ENCODE measurements at regions not wholly inside any gene's neighbourhood (a gene's known extent, or its start where the extent isn't known, plus 50 kb on each side); places are given as distances from the start of the nearest gene placed in this dataset.

DNA sequence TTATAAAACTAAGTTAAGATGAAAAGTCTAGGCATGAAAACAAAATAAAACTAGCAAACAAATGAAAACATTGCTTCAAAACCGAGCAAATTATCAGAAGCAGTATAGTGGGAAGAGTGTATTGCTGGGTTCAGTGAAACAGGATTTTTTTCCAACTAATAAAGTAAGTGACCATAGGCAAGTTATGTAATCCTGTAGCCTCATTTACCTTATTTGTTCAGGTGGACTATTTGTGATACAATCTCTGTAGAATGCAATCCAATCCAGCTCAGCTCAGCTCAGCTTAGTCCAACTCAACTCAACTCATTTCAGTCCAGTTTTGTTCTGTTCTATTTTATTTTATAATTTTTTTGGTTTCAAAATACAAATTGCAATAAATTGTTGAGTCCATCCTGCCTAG is 276.7 kb upstream of the LRIG3 start:
- no peak for DNase-seq

DNA sequence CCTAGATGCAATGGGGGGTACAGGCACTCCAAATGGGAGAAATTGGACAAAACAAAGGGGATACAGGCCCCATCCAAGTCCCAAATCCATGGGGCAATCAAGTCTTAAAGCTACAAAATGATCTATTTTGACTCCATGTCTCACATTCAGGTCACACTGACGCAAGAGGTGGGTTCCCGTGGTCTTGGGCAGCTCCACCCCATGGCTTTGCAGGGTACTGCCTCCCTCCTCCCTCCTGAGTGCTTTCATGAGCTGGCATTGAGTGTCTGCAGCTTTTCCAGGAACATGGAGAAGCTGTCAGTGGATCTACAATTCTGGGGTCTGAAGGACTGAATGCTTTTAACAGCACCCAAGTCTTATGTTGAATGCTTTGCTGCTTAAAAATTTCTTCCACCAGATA is 274.5 kb upstream of the LRIG3 start:
- no peak for DNase-seq

DNA sequence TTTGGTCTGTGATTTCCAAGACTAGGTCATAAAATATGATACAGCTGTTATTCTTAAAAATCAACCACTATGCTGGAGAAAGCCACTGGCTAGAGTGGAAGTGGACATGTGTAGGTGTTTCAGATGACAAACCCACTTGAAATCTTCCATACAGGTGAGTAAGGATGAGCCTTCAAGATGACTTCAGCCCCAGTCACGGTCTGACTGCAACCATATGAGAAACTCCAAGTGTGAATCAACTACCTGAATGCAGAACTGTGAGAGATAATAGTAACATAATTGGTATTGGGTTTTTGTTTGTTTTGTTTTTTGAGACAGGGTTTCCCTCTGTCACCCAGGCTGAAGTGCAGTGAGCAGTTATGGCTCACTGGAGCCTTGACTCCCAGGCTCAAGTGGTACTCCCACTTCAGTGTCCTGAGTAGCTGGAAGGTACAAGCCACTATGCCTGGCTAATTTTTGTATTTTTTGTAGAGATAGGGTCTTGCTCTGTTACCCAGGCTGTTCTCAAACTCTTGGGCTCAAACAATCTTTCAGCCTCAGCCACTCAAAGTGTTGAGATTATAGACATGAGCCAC is 273.3 kb upstream of the LRIG3 start:
- DNase-seq = no peak

DNA sequence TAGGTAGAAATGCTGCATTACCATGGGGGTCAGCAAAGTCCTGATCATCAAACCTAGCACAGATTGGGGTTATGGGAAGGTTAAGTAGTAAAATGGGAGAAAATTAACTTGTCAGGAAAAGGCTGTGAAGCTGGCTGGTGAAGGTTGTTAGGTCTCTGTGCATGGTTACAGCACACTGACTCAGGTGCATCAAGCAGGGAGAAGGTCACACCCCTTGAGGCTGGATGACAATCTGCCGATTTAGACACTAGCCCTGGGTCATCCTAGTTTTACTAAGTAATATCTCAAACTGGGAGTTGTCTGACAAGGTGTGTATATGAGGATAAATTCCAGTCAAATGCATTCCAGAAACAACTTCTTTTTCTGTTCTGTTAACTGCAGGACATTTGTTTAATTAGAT is 271.1 kb upstream of the LRIG3 start:
- no peak for DNase-seq

DNA sequence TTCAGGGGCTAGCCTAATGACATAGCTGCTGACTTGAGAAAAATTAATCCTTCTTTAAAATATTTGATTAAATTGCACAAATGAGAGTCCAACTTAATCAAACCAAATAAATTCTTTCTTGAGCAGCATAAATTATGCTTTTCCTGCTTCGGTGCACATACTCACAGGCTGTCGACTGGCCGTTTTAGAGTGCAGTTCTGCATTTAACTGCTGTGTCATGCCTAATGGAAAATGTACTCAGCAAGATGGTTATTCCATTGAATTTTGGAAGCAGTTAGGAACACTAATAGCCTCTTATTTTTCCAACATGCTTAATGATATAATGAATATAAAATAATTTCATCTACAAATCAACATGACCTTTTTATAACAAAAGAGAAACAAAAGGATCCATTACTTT is 266.1 kb upstream of the LRIG3 start:
- no peak for DNase-seq

DNA sequence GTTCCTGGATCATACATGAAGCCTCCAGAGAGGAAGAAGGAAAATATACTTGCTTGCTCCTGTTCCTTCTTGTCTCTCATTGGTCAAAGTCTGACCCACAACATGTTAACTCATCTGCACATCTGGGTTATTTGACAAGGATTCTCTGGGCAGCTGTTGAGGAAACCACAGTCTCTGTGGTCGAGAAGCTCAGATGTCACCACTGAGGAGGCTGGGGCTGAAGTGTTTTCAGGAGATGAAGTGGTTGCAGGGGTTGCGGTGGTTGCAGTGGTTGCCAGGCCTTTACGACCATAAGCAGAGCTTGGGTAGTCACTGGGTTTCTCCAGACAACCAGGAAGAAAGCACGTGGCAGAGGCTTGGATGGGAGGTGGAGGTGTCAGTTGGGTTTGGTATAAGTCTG is 265.0 kb upstream of the LRIG3 start:
- DNase-seq = no peak

DNA sequence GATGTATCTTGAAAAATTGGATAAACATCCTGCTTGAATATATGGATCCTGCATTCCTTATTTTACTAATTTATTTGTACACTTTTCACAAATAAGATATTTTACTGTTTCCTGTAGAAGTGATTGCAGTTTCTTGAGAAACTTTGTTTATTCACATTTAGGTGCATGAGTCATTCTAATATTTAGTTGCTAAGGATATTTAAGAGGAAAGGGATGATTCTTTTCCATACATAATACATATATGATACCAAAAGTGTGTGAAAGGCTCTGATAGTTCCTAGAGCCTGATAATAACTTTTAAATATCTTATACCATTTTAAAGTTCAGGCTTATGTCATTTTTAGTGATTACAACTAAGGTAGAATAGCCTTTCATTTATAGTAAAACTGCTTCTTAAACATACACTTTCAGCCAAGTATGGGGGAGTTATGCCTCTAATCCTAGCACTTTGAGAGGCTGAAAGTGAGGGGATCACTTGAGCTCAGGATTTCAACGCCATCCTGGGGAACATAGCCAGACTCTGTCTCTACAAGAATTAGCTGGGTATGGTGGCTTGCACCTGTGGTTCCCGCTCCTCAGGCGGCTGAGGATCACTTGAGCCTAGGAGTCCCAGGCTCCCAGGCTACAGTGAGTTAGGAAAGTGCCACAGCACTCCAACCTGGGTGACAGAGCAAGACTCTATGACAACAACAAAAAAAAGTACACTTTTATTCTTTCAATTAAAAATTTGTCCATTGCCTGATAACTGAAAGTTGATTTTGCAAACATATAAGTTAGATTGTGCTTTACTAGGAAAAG is 262.6 kb upstream of the LRIG3 start:
- no peak for DNase-seq

DNA sequence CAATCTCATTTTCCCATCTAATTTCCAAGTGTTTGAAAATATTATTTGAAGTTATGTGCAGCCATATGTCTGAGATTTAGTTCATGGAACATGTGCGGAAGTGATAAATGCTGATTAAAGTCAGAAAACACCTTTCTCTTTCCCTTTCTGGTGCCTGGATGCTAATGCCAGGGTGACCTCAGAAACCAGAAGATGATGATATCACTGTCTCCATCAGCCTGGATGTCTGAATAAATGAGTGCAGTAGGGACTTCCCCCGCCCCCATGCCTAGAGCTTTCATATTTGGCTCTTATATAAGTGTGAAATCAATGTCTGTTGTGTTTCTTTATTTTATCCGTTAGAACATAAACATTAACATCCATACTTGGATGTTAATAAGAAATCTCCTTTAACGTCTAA is 261.9 kb upstream of the LRIG3 start:
- DNase-seq = no peak

DNA sequence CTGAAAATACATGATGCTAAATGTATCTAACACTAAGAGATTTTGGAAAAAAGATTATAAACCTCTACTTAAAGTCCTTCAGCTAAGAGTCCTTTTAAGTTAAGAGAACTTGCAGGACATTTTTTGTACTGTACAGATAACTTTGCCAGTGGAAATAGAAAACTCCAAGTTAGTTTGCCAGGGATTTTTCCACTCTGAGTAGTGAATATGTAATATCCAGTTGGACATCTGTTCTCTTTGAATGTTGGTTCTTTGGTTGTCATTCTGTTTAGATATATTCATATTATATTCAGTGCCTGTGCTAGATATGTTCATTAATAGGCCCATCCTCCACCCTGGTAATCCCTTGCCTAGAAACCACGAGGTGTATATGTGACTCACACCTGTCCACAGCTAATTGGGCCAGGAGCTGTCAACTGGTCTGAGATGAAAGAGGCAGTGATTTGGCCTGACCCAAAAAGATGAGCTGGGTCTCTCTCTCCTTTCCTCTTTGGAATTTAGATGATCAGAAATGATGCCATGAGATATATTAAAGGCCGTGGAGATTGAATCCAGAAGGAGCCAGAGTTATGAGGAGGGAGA is 261.0 kb upstream of the LRIG3 start:
- DNase-seq = no peak

DNA sequence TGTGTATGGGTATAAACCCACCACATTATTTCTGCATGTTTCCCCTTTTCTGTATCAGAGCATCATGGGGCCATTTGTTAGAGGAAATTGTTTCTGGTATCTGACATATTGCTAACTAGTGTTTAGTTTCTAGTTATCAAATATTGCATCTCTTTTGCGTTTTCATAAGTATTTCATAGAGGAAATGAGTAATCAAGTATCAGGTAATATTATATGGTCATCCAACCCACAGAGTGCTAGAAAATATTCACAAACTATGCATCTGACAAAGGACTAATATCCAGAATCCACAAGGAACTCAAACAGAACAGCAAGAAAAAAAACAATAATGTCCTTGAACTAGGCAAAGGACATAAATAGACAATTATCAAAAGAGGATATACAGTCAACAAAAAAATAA is 258.9 kb upstream of the LRIG3 start:
- DNase-seq = no peak

DNA sequence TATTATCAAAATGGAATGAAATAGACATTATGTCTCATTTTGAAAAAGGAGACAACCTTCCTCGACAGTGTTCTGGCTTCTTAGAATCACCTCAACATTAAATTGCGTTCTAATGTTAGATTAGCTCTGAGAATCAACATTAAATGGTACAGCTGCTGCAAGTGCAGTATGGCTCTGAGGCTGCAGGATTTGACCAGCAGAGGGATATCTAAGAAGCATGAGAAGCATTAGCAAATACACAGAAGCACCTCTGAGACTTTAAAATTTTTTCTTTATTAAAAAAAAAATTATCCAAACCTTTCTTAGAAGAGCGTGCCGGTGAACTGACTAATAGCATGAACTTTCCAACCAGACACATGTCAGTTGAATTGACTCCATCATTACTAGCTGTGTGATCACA is 253.4 kb upstream of the LRIG3 start:
- DNase-seq = no peak

DNA sequence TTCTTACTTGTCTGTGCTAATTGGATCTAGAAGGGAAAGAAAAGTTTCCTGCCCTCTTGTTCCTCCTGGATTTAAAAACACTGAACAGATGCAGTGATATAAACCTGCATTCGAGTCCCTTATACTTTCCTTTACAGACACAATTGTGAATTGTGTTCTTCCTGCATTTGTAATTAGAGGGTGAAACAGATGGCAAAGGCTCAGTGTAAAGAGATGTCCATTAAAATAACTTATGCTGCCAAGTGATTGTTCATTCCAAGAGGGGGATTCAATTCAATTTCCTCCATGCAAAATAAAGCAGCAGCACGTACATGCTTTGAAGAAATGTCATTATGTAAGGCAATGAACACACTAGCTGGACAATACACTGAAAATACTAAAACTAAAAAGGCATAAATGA is 248.3 kb upstream of the LRIG3 start:
- no peak for DNase-seq

DNA sequence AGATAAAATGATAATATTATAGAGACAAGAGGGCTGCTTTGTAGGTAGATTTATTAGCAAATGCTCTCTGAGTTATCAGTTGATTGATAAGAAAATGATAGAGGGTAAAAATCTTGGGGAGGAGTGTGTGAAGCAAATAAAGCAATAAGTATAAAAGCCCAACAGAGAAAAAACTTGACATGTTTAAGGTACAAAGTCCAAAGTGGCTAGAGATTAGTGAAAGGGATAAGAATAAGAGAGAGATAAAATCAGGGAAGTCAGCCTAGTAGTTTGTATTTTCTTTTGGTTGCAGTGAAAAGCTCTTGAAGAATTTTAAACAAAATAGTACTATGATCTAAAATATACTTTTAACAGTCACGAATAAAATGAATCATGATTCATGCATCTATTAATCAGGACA is 246.2 kb upstream of the LRIG3 start:
- DNase-seq = no peak

DNA sequence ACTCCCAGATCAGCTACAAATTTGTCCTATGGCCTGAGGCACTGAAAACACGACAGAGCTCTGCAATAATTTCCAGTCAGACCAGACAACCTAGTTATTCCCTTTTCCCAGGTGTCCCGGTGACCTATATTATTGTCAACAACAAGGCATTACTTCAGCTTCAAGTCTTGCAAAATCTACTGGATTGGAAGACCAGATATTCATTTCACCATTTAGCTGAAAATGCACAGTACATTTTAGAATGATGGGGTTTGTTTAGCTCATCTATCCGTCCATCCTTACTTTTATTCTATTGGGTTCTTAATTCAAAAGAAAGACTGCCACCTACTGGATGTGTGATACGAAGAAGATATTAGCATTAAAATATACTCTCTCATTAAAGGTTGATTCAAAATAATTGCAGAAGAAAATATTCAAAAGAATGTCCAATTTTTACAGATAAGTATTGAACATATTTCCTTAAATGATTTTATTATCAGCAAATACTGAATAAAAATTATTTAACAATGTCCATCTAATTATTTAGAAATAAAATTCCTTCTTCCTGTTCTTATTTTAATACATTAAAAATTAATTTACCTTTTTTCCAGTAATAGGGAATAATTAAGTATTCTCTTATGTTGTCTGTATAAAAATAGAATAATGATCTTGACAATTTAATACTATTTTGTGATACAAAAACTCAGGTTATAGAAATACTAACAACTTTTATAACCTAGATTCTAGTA is 244.9 kb upstream of the LRIG3 start:
- DNase-seq = no peak

DNA sequence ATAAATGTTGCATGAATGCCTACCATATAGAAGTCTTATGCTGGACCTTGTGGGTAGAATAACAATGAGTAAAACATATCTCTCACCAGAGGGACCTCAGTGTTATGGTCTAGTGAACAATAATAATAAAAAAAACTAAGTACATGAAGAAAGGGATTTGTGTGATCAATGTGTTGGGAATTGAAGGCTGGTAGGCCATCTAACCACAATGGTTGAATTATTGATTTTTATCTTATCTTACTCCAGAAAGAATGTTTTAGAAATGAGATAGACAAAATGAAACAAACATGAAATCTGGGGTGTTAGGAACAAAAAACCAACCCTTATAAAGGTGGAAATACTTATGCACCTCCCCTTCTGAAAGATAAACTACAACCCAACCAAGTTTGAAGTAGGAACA is 243.9 kb upstream of the LRIG3 start:
- DNase-seq = no peak

DNA sequence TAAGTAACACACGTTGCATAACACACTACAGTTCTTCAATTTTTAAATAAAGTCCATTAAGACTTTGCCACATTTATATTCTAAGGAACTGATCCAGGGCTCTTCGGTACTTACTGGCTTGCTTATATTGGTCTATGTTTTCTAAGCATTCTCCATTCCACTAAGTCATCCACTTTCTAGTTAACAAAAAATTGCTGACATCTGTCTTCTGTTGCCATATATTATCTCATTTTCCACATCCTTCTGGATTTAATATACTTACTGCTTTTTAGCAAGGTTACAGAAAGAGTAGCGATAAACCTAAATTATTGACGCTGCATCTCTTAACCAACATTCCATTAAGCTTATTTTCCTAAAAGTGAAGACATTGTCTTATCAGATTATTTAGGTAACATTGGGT is 238.4 kb upstream of the LRIG3 start:
- no peak for DNase-seq

DNA sequence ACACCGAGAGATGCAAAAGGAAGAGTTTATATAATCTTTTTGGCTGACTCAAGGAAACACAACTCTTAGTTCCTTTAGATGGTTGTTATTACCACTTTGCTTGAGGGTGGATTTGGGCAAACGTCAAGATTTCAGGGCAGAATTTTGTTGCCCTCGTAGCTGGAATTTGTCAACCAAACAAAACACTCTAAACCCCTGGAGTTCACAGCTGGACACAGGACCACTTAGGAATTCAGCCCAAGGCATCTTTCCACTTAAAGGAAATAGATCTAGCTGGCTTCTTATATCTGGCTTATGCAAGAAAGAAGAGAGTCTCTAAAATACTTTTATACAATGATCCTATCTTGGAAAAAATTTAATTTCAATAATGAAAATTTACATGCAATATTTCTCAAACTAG is 237.8 kb upstream of the LRIG3 start:
- DNase-seq = no peak

DNA sequence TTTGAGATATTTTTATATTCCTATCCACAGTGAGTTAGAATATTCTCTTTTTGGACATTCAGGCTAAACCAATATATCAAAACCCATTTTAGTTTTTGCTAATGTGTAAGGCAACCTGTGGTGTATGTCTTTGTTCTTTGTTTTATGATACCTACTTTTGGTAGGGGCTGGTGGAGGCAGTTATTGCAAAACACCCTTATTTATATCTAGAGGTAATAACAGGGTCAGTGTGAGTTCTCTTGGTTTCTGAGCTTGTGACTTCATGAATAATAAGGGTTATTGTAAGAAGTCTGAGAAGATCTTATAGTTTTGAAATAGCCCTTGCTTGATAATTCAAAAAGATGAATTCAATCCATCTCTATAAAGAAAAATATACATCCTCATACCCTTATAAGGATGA is 235.1 kb upstream of the LRIG3 start:
- no peak for DNase-seq

DNA sequence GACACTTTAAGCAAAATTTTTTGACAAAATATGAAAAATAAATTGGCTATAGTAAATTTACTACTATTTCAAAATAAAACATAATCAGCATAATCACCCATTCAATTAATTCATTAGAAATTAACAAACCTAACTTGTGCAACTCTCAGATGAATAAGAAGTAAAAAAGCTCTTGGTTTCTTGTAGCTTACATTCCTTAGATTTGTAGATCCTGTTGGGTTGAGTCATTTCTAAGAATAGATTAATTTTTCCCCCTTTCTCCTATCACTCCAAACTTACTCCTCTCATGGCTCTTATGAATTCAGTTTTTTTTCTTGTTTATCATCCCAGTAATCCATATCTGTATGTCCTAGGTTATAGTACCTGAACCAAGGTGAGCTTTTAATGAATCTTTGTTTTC is 230.9 kb upstream of the LRIG3 start:
- no peak for DNase-seq

DNA sequence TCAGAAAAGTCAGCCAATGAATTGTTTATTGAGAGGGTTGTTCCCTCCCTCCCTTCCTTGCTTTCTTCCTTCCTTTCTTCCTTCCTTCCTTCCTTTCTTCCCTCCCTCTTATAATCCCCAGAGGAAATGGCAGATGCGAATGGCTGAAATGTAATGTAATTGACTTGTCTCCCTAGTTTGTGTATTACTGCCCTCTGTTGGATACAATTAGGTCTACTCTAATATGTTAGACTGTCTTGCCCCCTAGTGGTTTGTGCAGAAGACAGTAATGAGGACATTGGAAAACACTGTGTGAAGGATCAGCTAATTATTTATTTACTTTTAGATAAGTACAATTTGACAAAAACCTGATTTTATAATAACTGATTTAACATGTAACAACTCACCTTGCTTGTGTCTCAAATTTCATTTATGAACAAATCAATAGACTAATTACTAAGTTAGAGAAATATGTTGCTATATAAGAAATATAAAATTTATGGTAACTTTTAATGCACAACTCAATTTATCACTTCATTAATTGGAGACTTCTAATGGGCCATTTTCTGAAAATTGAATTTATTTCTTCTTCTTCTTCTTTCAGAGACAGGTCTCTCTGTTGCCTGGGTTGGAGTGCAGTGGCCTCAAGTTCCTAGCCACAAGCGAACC is 229.8 kb upstream of the LRIG3 start:
- DNase-seq = no peak

DNA sequence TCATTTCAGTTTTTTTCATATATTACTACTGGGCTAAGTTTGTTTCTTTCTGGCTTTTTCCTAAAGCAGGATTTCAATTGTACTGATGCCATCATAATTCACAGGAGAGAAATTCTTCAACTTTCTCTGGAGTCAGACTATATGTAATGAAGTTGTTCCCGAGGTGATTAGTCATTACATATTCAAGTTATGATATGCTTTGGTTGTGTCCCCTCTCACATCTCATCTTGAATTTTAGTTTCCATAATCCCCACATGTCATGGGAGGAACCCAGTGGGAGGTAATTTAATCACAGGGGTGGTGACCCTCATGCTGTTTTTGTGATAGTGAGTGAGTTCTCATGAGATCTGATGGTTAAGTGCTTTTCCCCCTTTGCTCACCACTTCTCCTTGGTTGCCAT is 227.5 kb upstream of the LRIG3 start:
- DNase-seq = no peak

DNA sequence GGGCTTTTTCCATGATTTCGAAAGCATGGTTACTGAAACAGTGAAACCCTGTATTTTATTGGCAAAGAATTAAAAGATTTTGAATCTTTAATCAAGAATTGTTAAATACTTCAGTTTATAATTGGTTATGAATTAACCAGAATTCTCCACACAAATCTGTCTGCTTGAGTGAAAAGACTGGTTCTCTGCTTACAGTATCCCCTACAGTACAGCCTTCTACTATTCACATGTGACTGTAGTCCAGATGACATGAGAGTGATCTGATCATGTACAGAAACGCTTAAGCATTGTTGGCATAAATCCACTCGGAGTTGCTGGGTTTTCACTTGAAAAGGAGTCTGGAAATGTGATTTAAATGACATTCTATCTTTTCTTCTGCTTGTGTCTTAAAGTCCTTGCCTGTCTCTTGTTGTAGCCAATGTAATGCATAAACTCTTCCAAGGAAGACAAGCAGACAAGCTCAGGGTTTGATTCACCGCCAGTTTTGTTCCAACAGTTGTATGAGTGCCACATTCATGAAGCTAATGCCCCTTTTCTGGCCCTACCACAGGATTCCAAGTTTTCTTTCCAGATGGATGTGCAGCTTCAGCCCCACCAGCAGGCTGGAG is 222.0 kb upstream of the LRIG3 start:
- DNase-seq = no peak

DNA sequence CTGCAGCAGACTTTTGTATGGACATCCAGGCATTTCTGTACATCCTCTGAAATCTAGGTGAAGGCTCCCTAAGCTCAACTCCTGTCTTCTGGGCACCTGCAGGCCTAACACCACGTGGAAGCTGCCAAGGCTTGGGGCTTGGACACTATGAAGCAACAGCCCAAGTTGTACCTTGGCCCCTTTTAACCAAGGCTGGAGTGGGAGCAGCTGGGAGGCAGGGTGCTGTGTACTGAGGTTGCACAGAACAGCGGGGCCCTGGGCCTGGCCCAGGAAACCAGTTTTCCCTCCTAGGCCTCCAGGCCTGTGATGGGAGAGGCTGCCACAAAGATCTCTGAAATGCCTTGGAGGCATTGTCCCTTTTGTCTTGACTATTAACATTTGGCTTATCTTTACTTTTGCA is 214.4 kb upstream of the LRIG3 start:
- DNase-seq = no peak

Data from GOT3 (cell line).